ENCODE measurements at regions not wholly inside any gene's neighbourhood (a gene's known extent, or its start where the extent isn't known, plus 50 kb on each side); places are given as distances from the start of the nearest gene placed in this dataset.

DNA sequence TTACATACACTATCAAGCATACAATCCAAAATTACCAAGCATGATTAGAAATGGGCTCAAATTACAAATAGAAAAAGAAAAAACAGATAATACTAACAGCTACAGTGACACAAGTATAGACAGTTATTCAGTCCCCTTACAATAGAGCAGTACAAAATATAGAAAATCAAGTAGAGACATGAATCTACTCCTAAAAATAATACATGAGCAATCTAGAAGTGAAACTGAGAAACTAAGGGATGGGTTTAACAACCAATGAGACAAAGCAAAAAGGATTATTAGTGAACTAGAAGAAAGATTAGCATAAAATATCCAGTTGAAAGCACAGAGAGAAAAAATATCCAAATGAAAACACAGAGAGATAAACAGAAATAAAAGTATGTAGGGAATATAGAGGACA is 426.7 kb downstream of the TBC1D4 start:
- DNase-seq (ENCODE audit: low read depth in 1 of 2, low spot score in 1 of 2): no peak

DNA sequence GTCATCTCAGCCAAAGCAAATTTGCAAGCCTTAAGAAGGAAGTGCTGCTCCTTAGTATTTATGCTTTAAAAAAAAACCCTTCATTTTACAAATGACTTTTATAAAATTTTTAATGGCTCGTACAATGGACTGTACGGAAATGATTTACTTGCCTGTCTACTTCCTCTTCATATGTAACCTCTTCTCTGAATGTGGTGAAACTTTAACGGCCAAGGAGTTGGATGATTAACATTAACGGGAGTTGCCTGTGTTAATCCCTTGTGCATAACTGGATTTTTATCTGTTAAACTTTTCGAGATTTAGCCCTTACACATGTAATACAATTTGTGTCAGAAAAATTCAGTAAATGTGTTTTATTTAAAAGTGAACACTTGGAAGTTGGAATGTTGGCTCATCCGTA is 429.4 kb downstream of the TBC1D4 start:
- no peak for DNase-seq (ENCODE audit: low read depth in 1 of 2, low spot score in 1 of 2)

GRCh38 chr13:75050419-75051046 is 431.4 kb downstream of the TBC1D4 start:
- no peak for DNase-seq (ENCODE audit: low read depth in 1 of 2, low spot score in 1 of 2)

DNA sequence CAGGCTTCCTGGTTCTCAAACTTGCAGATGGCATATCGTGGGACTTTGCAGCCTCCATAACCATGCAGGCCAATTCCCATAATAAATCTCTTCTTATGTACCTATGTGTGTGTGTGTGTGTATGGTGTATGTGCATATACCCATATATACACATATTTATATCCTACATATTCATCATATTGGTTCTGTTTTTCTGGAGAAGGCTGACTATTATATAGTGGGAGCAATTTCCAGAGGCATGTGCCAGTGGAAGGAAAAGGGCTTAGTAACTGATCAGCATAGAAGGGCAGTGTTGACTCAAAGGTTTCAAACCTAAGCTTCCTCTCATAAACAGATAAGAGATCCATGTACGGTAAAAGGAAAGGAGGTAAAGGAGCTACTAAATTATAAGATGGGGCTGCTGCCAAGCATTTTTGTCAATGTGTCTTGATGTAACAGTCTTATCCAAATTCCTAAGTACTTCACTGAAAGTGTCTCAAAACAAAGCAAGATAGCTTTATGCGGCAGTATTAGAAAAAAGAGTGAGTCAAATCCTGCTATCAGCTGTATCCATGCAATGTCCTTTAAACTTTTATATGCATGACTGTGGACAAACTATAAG is 432.1 kb downstream of the TBC1D4 start:
- DNase-seq (ENCODE audit: low read depth in 1 of 2, low spot score in 1 of 2): no peak

DNA sequence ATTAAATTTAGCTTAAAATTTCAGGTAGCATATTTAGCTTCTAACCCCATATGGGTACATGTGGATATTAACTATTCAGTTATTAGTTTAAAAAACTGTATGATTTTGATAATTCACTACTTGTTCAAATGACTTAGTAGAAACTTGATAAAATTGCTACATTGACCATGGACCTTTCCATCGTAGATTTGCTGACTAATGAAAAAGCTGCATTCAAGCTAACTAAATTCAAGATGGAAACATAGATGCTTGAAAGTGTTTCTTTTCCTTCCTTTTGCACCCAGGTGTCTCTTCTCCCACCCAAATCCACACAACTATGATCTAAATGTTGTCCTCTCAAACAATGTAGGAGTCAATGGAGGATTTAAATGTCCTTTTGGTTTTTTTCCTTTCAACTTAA is 439.2 kb downstream of the TBC1D4 start:
- no peak for DNase-seq (ENCODE audit: low read depth in 1 of 2, low spot score in 1 of 2)

- DNase-seq (ENCODE audit: low read depth in 1 of 2, low spot score in 1 of 2): no peak
These were observed 443.4 kb downstream of the TBC1D4 start for GRCh38 chr13:75038393-75039113.

- no peak for DNase-seq (ENCODE audit: low read depth in 1 of 2, low spot score in 1 of 2)
These were observed 456.0 kb downstream of the TBC1D4 start for GRCh38 chr13:75025956-75026355.

- no peak for DNase-seq (ENCODE audit: low read depth in 1 of 2, low spot score in 1 of 2)
These were observed 457.4 kb downstream of the TBC1D4 start for GRCh38 chr13:75024602-75025001.

GRCh38 chr13:75023609-75024008 is 458.4 kb downstream of the TBC1D4 start:
- DNase-seq (ENCODE audit: low read depth in 1 of 2, low spot score in 1 of 2): no peak

GRCh38 chr13:75021151-75021550 is 460.8 kb downstream of the TBC1D4 start:
- DNase-seq (ENCODE audit: low read depth in 1 of 2, low spot score in 1 of 2): no peak

- DNase-seq (ENCODE audit: low read depth in 1 of 2, low spot score in 1 of 2): no peak
These were observed 465.7 kb downstream of the TBC1D4 start for GRCh38 chr13:75016225-75016624.

DNA sequence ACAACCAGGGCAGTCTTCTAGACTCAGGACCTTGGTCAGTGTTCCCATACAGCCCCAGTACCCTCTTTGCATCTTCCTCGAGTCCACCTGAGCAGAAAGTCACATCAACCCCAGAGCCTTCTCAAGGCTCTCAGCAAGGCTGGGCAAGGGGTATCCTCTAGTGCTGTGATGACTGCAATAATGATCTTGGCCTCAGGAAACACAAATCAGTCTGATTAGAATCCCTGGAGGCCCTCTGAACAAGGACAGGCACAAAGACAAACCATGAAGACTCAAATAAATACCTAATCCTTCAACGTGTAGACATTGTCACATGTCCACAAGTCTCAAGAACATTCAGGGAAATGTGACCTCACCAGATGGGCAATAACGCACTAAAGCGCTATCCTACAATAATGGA is 468.2 kb downstream of the TBC1D4 start:
- no peak for DNase-seq (ENCODE audit: low read depth in 1 of 2, low spot score in 1 of 2)

GRCh38 chr13:75010941-75011340 is 471.0 kb downstream of the TBC1D4 start:
- no peak for DNase-seq (ENCODE audit: low read depth in 1 of 2, low spot score in 1 of 2)

DNA sequence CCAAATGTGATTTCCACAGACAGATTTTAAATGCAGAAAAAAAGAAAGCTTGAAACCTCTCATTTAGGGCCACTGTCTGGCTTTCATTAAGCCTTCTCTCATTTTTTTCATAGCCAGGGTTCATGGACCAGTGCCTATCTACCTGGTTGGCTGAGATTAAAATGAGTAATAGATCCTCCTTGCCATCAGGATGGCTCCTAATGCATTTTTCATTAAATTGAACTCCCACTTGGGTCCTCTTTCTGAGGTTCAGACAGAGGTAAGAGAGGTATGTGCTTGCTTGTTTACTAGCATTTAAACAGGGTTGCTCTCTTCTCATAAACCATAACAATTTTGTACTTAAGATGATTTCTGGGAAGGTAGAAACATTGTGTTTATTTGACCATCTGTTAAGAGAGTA is 473.0 kb downstream of the TBC1D4 start:
- DNase-seq (ENCODE audit: low read depth in 1 of 2, low spot score in 1 of 2): no peak

DNA sequence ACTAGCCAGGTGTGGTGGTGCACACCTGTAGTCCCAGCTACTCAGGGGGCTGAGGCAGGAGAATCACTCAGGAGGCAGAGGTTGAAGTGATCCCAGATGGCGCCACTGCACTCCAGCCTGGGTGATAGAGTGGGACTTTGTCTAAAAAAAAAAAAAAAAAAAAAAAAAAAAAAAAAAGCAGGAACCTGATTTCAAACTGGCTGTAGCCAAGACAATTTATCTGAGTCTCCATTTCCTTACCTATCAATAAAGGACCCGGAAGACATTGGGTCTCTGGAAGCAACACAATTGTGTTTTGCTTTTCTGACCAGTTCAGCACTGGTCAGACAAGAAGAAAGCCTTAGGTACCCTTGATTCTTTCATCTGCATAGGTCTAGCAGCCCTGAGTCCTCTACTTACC is 491.0 kb downstream of the TBC1D4 start:
- DNase-seq (ENCODE audit: low read depth in 1 of 2, low spot score in 1 of 2): no peak

DNA sequence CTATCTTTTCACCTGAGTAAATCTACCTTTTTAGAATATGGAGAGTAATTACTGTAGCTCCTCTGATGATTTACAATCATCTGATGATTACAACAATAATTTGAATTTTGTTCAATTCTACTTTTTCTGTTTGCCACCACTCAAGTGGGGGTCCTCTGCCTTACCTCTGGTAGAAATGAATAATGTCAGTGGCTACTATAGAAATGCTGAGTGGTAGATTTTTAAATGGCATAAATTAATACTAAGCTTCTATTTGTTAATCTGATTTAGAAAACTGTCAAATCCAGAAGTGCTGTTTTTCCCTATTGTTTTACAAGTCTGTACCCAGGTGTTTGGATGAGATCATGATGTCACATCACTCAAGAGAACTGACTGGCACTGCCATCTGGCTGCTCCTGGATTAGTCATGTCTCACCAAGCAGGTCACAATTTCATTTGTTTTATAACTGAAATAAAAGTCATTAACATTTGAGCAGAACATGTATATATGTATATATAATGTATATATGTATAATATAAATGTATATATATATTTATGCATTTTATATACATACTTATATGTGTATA is 494.8 kb downstream of the TBC1D4 start:
- no peak for DNase-seq (ENCODE audit: low read depth in 1 of 2, low spot score in 1 of 2)

DNA sequence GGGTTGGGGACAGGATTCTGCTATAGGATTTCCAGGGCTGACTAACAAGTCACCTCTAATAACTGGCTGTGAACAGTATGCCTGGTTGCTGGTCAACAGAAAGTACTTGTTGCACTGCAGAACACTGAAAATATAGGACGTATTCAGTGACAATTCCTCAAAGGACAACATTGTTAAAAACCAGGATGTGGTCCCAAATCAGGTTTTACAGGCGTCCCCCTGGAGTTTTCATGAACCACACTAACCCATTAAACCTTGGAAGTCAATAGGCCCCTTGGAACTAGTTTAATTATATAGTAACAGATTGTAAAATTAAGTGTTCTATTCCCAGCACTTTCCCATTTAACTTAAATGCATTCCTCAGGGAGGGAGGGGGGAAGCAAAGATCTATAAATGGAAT is 495.4 kb downstream of the TBC1D4 start:
- no peak for DNase-seq (ENCODE audit: low read depth in 1 of 2, low spot score in 1 of 2)

DNA sequence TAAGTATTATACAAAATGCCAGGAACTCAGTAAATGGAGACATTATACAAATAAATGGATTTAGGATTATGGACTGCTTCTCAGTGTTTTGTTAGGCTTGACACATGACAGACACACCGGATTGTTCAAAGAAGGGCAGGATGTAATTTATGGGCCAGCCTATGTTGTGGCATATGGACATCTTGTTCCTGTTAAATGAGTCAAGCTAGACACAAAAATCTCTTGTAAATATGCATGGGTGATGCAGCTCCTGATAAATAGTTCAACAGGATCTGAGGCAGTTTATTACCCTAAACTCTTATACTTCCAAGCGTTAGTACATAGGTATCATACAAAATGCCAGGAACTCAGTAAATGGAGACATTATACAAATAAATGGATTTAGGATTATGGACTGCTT is 502.3 kb downstream of the TBC1D4 start:
- DNase-seq (ENCODE audit: low read depth in 1 of 2, low spot score in 1 of 2): no peak

GRCh38 chr13:74978591-74978990 is 503.4 kb downstream of the TBC1D4 start:
- DNase-seq (ENCODE audit: low read depth in 1 of 2, low spot score in 1 of 2): no peak

GRCh38 chr13:74977498-74977897 is 504.5 kb downstream of the TBC1D4 start:
- DNase-seq (ENCODE audit: low read depth in 1 of 2, low spot score in 1 of 2): no peak

GRCh38 chr13:74975111-74975510 is 506.9 kb downstream of the TBC1D4 start:
- DNase-seq (ENCODE audit: low read depth in 1 of 2, low spot score in 1 of 2): no peak

All from activated CD4-positive, alpha-beta T cell treated with anti-CD3 and anti-CD28 coated beads, Interleukin-2, amount 50 U/mL, for 24 hours (primary cell).